Peyer's patch (tissue), 4 donors: ENCODE measurements at regions not wholly inside any gene's neighbourhood (a gene's known extent, or its start where the extent isn't known, plus 50 kb on each side); places are given as distances from the start of the nearest gene placed in this dataset.

Source experiments
- CTCF ChIP-seq, 6 experiments: fragments of 450-650 bp in 4 of 6; fragments of 200-600 bp in 2 of 6; sonication (generic) in 1 of 6; IDR thresholded peaks; one replicate each; pipeline ENCODE4 v1.5.1; 2017 to 2019; ENCODE audit warnings: antibody characterized with exemption in 6 of 6, mild to moderate bottlenecking in 3 of 6, moderate library complexity in 1 of 6
- POLR2A ChIP-seq, 2 donors: fragments of 450-650 bp; IDR thresholded peaks; one replicate each; pipeline ENCODE4 v1.5.1; 2017; ENCODE audit warnings: antibody characterized with exemption in 2 of 2, mild to moderate bottlenecking in 2 of 2, moderate library complexity in 2 of 2

DNA sequence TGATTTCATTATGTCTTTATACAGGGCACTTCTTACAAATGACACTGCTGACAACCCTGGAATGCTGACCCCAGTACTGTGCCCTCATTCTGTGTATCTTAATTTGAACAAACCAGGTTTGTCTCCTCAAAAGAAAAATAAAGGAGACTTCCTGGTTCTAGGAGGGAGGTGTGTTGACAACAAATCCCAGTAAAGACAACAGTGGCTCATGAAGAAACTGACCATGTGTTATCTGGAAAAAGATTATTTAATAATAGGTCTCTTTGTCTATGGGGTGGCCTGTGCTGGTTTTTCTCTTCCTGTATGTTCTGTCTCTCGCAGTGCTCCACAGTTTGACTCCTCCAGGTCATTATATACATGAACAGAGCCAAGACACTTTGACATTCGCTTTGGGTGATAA, 454.6 kb downstream of the LMO4 start:
- TF ChIP-seq CTCF (IDR thresholded peaks at IDR 0.05) = no peak
- no peak for TF ChIP-seq POLR2A (IDR thresholded peaks at IDR 0.05)
